A549 (cell line): ENCODE measurements at regions not wholly inside any gene's neighbourhood (a gene's known extent, or its start where the extent isn't known, plus 50 kb on each side); places are given as distances from the start of the nearest gene placed in this dataset.

Source experiments
- ELK1 ChIP-seq: fragments of 150-350 bp; IDR thresholded peaks from 2 replicates; pipeline ENCODE4 v1.6.1; 2014; ENCODE audit warnings: low read depth, mild to moderate bottlenecking, low read length
- EP300 ChIP-seq, 2 experiments: fragments of >200 bp; sonication (Bioruptor Twin); formaldehyde crosslinking; IDR thresholded peaks; 2 replicates in 1 of 2; 3 replicates in 1 of 2; pipeline ENCODE4 v1.6.1; 2016 to 2017
- TF ChIP-seq, protein P1 (sequence below): fragments of >200 bp; sonication (Bioruptor Twin); formaldehyde crosslinking; IDR thresholded peaks from 3 replicates; pipeline ENCODE4 v1.5.1; 2016
- TF ChIP-seq, protein P2 (sequence below): fragments of 450-650 bp; IDR thresholded peaks from 2 replicates; pipeline ENCODE4 v1.6.1; 2014; ENCODE audit warnings: antibody characterized with exemption

- TF ChIP-seq, protein P1, sequence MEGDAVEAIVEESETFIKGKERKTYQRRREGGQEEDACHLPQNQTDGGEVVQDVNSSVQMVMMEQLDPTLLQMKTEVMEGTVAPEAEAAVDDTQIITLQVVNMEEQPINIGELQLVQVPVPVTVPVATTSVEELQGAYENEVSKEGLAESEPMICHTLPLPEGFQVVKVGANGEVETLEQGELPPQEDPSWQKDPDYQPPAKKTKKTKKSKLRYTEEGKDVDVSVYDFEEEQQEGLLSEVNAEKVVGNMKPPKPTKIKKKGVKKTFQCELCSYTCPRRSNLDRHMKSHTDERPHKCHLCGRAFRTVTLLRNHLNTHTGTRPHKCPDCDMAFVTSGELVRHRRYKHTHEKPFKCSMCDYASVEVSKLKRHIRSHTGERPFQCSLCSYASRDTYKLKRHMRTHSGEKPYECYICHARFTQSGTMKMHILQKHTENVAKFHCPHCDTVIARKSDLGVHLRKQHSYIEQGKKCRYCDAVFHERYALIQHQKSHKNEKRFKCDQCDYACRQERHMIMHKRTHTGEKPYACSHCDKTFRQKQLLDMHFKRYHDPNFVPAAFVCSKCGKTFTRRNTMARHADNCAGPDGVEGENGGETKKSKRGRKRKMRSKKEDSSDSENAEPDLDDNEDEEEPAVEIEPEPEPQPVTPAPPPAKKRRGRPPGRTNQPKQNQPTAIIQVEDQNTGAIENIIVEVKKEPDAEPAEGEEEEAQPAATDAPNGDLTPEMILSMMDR, result no peak
- no peak for TF ChIP-seq ELK1
- TF ChIP-seq, protein P2, sequence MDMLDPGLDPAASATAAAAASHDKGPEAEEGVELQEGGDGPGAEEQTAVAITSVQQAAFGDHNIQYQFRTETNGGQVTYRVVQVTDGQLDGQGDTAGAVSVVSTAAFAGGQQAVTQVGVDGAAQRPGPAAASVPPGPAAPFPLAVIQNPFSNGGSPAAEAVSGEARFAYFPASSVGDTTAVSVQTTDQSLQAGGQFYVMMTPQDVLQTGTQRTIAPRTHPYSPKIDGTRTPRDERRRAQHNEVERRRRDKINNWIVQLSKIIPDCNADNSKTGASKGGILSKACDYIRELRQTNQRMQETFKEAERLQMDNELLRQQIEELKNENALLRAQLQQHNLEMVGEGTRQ, result no peak
- no peak for TF ChIP-seq EP300 (IDR thresholded peaks at IDR 0.05)
Measured at GRCh38 chr13:60663788-60664187, 266.8 kb downstream of the TDRD3 start.
